ENCODE measurements at regions not wholly inside any gene's neighbourhood (a gene's known extent, or its start where the extent isn't known, plus 50 kb on each side); places are given as distances from the start of the nearest gene placed in this dataset.

- TF ChIP-seq CTCF (conservative IDR thresholded peaks at IDR 0.05 in 1 of 2, IDR thresholded peaks at IDR 0.05 in 1 of 2; ENCODE audit: low read depth in 1 of 2, low read length in 2 of 2) (no peak), EZH2 (IDR thresholded peaks at IDR 0.05; ENCODE audit: low read length, missing control alignments) (no peak)
Measured at GRCh38 chr15:29616512-29616911, 205.8 kb downstream of the TJP1 start.

Measured in fibroblast of lung (primary cell).